Right lobe of liver (tissue), 4 donors: ENCODE measurements at regions not wholly inside any gene's neighbourhood (a gene's known extent, or its start where the extent isn't known, plus 50 kb on each side); places are given as distances from the start of the nearest gene placed in this dataset.

Source experiments
- CTCF ChIP-seq, 4 donors: fragments of 200-600 bp in 3 of 4; fragments of 450-650 bp in 1 of 4; IDR thresholded peaks; one replicate each; pipeline versions ENCODE4 v1.5.1 to v1.8.0; 2016 to 2022; ENCODE audit warnings: antibody characterized with exemption in 4 of 4, mild to moderate bottlenecking in 2 of 4
- POLR2A ChIP-seq: fragments of 450-650 bp; IDR thresholded peaks from one replicate; pipeline ENCODE4 v1.6.1; 2017; ENCODE audit warnings: antibody characterized with exemption, mild to moderate bottlenecking
- donor health status: DM: no; HTN: no; CAD: no.
- donor health status: DM: no; HTN: no; CAD: no.
- donor health status: DM: no; HTN: yes; CAD: no.

GRCh38 chrX:149205937-149206336 lies 299.2 kb downstream of the IDS start:
- TF ChIP-seq CTCF (IDR thresholded peaks at IDR 0.05) (no peak), POLR2A (no peak)
